Medulla oblongata (tissue), 1 donor: ENCODE measurements at regions not wholly inside any gene's neighbourhood (a gene's known extent, or its start where the extent isn't known, plus 50 kb on each side); places are given as distances from the start of the nearest gene placed in this dataset.

ENCODE experiments used
- DNase-seq: peaks from one replicate; pipeline ENCODE4 v3.0.0-alpha.2; 2015; ENCODE audit errors: extremely low spot score

DNA sequence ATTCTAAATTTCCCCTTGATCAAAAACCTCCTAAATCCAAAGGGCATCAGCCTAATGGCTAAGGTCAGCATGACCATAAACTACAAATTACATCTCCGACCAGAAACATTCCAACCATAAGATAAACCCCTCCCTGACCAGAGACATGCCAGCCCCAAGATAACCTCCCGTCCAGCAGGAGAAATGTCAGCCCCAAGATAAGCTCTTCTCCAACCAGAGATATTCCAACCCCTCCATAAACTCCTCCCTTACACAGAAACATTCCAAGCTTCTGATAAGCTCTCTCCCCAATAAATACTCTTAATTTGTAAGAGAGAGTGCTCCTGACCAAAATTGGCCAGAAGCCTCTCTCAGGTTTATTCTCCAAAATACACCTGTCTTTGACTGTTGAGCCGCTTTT lies 274.0 kb downstream of the RNF152 start:
- no peak for DNase-seq

DNA sequence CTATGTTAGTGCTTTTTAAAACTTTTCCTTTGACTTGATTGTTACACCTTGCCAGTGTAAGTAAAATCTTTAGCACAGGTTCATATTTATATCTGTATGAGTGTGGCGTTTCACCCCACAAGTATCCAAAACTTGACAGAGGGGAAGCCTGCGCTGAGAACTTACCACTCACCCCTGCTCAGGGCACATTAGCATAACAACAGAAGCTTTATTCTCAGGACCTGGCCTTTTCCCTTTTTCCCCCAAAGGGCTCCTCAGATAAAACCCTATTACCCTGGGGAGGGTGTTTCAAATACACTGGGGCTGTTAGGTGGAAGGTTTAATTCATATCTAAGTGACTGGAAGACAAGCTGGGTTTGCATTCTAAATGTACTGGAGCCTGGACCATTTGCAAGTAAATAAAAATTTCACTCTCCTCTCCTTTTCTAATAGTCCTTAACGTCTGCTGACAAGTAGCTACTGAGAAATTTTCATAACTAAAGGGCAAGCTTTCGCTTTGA lies 276.6 kb downstream of the RNF152 start:
- DNase-seq = no peak

DNA sequence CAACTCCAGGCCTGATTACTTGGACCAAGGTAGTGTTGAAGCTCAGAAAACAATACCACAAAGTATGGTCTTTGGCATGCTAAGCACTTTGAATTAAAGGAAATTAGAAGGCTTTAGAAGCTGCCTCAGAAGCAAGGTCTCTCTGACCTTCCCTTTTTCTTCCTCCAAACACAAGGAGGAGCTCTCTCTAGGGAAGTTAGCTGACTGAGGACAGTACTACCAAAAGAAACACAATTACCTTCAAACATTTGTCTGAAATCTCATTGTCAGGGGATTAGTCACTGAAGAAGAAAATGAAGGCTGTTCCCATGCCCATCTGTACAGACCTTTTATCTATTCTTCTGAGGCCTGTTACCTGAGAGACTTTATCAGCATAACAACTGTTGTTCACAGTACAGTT lies 279.3 kb downstream of the CDH20 start:
- no peak for DNase-seq

DNA sequence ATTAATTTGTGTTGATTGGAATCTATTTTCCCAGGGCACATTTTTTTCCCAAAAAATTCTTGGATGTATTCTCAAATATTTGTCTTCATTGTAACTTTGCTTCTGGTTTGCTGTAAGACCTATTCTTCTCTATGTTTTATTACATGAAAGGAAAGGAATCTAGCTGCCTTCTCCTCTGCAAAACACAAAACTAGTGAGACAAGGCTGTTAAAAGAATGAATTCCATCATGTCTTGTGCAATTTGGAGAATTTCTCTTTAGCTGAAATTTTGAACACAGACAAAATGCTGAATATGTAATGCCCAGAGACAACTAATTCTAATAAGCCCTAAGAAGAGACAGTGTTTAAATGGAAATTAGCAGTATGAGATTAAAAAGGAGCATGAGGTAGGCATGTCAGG lies 275.9 kb downstream of the CDH20 start:
- DNase-seq = no peak

DNA sequence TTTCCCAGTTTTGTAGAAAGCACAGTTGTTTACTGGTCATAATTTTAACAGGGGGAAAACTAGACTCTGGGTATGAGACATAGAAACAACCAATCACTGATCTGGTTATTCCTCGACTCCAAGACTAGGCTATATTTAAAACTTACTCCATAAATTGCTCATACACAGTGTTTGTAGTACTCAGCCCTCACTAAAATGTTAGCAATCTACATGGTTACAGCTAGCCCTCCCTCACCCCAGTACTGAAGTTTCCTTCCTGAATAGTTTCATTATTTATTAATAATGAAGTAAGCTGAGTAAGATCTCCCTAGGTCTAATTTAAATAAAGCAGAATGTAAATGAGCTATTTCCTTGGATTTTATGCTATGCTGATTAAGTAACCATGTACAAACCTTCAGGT lies 275.1 kb downstream of the CDH20 start:
- DNase-seq = no peak

DNA sequence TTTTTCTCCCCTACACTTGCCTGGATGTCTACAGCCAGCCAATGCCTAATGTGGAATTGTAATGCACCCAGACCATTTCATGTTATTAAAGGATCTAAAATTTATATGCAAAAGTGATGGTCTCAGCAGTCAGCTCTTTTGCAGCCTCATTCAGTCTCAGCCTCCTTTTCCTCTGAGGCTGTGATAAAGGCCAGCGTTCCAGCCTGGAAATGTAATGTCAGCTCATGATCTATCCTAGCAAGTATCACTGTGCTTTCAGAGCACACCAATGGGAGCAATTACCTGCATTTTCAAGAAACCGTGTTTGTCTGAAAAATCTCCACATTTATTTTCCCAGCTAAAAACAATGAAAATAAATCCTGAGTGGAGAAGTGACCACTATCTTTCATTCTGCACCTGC lies 274.6 kb downstream of the CDH20 start:
- no peak for DNase-seq

DNA sequence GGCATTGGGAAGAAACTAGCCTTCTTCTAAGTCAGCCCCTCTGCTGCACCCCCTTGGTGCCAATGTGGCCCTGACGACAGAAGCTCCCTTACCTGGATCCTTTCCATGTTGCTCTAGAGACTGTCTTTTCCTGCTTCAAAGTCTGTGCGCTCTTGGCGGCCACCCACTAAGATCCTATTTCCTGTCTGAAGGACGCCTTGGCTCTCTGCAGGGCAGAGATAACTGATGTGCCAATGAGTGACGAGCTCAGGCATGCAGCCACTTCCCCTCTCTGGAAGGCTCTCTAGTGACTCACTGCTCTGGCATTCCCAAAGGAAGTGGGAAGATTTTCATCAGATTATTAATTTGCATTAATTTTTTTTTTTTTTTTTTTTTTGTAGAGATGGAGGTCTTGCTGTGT lies 273.5 kb downstream of the CDH20 start:
- DNase-seq = peak; percentile 34

DNA sequence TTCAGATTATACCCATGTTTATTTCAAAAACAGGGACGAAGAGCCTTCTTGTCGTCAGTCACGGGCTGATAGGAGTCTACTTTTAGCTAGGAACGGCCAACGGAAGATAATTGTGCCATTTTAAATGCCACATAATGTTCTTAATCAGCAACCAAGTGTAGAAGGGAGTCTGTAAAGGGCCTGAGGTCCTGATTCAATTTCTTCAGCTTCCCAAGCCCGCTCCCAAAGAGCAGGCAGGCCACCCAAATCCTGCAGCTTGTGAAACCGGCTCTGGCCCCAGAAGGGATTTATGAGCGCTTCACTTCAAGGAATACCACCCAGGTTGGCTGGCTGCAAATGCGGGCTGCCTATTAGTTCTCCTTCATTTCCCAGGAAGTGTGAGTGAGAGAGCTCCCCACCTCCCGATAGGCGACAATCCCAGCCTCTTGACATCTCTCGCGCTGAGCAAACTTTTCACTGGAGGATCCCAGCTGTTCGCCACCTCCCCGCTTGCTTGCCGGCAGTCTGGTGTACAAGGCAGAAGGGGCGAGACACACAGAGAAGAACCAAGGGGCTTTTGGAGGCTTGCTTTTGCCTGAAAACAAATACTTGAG lies 272.9 kb downstream of the CDH20 start:
- peak; percentile 16 for DNase-seq

DNA sequence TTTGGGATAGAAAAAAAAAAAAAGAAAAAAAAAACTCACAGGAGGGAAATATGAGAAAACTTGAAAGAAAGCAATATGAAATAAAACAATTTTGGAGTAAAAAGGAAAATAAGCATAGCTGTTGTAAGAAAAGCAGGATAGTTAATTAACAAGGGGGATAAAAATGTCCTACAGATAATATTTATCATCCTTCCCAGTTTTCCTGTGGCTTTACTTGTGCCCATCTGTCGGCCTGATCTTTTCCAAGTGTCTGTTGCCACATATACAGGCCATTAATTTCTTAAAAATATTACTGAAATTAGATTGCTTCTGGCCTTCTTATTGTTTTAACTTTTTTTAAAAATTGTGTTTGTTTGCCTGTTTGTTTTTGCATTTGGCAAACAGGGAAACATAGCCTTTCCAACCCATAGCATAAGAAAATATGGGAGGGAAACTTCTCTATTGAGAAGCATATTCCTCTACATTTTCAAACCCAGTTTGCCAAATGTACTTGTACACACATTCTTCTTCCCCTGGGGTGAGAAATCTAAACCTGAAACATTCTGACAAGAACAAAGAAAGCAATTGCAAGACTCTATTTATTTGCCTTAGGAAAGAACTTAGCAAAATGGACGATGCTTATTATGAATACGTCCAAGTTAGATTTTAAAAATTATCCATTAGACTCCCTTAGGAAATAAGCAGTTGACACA lies 272.3 kb downstream of the CDH20 start:
- no peak for DNase-seq
